ENCODE measurements at regions not wholly inside any gene's neighbourhood (a gene's known extent, or its start where the extent isn't known, plus 50 kb on each side); places are given as distances from the start of the nearest gene placed in this dataset.
A peak's percentile ranks its signal among the peaks of the same experiment; 100 is the strongest.
"Not testable (repeated sequence)": the region's sequence is repeated elsewhere in the genome, so short reads cannot be mapped to it uniquely, and the experiment has no call there.

GRCh38 chr6:25192590-25193459 lies 86.3 kb upstream of the CARMIL1 start:
- no peak for DNase-seq

- DNase-seq, result no peak
Observed at GRCh38 chr6:25193460-25194171, 85.6 kb upstream of the CARMIL1 start.

DNA sequence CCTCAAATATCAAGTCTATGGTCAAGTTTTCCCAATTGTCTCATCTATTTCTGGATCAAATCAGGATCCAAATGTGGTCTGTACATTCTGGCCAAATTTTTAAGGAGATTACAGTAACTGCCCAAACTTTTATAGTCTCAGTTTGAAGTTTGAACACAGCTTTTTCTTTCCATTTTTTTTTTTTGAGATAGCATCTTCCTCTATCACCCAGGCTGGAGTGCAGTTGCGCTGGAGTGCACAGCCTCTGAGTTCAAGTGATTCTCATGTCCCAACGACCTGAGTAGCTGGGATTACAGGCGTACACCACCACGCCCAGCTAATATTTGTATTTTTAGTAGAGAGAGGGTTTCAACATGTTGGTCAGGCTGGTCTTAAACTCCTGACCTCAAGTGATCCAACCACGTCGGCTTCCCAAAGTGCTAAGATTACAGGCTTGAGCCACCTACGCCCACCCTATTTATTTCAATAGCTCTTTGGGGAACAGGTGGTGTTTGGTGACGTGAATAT lies 84.9 kb upstream of the CARMIL1 start:
- no peak for DNase-seq

DNA sequence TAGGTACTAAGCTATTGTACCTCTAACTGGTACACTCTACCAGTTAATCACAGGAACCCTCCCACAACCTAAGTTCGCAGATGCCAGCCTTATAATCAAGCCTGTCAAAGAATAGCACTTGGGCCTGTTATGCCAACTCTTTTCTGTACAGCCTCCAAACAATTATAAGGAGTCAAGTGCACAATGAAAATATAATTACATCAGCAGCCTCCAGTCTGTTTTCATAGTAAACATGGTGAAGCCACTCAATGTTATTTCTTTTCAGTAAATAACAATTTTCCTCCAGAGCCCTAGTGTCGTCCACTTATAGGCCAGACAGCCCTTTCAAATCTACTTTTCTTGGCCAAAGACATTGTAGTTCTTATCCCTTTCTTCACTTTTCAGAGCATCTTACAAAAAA lies 82.7 kb upstream of the CARMIL1 start:
- no peak for DNase-seq

- DNase-seq, result no peak
Observed at GRCh38 chr6:25197111-25197510, 82.1 kb upstream of the CARMIL1 start.

GRCh38 chr6:25199544-25199943 lies 79.6 kb upstream of the CARMIL1 start:
- DNase-seq, result no peak

- no peak for DNase-seq
Observed at GRCh38 chr6:25202504-25202903, 76.7 kb upstream of the CARMIL1 start.

DNA sequence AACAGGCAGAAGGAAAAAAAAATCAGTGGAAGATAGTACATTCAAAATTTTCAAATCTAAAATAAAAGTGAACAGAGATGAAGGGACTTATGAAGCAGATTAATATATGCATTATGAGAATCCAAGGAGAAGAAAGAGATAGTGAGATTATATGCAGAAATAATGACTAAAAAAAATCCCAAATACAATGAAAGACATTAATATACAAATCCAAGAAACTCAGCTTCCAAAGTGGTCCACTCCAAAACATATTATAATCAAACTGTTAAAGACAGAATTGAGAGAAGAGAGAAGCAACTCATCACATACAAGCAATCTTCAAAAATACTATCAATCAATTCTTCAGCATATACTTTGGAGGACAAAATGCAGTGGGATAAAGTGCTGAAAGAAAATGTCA lies 73.5 kb upstream of the CARMIL1 start:
- no peak for DNase-seq

DNA sequence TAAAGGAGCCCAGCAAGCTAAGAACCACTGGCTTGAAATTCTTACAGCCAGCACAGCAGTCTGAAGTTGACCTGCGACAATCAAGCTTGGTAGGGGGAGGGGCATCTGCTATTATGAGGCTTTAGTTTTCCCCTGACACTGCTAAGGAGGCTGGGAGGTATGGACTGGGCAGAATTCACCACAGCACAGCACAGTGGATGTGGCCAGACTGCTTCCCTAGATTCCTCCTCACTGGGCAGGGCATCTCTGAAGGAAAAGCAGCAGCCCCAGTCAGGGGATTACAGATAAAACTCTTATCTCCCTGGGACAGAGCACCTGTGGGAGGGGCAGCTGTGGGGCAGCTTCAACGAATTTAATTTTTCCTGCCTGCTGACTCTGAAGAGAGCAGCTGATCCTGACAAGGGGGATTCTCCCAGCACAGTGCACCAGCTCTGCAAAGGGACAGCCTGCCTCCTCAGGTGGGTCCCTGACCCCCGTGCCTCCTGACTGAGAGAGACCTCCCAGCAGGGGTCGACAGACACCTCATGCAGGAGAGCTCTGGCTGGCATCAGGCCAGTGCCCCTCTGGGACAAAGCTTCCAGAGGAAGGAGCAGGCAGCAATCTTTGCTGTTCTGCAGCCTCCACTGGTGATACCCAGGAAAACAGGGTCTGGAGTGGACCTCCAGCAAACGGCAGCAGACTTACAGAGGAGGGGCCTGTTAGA lies 71.6 kb upstream of the CARMIL1 start:
- DNase-seq, result not testable (repeated sequence)

DNA sequence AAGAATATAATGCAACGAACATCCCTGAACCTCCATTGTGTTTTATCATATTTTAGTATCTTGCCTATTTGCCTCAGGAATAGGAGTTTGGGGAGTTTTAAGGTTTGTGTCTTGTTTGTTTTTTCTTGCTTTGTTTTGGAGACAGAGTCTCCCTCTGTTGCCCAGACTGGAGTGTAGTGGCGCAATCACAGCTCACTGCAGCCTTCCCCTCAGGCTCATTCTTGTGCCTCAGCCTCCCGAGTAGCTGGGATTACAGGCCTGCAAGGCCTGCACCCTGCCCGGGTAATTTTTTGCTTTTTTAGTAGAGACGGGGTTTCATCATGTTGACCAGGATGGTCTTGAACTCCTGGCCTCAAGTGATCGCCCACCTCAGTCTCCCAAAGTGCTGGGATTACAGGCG lies 63.3 kb upstream of the CARMIL1 start:
- no peak for DNase-seq

DNA sequence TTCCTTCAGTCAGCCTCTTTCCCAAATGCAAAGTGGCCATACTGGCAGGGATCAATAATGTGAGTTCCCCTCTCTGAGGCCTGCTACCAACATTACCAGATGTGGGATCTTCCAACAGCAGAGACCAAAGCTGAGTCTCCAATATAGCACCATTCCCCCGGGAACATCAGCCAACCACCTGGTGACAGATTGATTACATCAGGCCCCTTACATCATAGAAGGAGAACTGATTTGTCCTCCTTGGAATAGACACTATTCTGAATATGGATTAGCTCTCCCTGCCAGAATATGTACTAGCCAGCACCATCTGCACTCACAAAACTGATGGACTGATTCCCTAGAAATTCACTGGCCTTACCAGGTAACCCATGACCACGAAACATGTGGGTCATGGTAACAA lies 61.9 kb upstream of the CARMIL1 start:
- DNase-seq, result no peak

- no peak for DNase-seq
Observed at GRCh38 chr6:25217829-25218228, 61.3 kb upstream of the CARMIL1 start.

- DNase-seq, result no peak
Observed at GRCh38 chr6:25218346-25218745, 60.8 kb upstream of the CARMIL1 start.

DNA sequence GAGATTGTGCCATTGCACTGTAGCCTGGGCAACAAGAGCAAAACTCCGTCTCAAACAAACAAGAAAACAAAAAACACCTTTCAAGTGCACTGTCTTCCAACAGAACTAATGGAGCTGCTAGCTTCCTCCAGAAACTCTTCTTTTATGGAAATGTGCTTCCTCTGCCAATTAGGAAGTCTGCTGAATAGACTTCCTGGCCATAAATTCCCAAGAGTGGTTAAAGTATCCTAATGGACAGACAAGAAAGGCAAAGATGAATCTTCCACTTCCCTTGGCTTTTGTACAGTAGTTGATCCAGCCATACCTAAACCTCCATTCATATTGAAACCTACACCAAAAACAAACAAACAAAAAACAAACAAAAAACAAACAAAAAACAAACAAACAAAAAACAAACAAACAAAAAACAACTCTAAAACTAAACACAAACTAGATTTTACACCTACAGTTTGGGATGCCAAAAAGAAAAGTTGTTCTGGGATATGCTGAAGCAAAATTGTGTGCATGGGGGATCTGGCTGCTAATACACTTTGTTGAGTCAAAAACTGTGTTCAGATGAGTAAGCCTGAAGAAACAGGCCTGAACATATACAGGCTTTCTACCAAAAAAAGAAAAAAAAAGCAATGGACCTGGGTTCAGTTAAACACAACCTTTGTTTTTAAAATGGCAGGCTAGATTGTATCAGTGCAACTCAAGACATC lies 59.8 kb upstream of the CARMIL1 start:
- no peak for DNase-seq

DNA sequence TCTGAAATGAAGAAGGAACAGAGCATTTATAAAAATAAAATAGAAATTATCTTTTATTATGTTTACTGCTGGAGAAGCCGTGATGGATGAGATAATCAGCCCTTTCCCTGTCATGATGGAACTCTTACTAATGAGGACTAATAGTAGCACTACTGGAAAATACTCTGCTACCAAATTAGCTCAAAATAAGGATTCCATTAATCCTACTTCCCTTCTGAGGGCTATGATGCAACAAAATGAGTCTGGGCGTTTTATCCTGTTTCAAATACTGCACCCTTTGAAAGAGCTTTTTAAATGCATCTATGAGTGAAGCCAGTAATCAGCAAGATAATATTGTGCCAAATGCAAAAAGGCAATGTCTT lies 59.3 kb upstream of the CARMIL1 start:
- no peak for DNase-seq

- no peak for DNase-seq
Observed at GRCh38 chr6:25220857-25221256, 58.3 kb upstream of the CARMIL1 start.

- no peak for DNase-seq
Observed at GRCh38 chr6:25222006-25222678, 57.0 kb upstream of the CARMIL1 start.

DNA sequence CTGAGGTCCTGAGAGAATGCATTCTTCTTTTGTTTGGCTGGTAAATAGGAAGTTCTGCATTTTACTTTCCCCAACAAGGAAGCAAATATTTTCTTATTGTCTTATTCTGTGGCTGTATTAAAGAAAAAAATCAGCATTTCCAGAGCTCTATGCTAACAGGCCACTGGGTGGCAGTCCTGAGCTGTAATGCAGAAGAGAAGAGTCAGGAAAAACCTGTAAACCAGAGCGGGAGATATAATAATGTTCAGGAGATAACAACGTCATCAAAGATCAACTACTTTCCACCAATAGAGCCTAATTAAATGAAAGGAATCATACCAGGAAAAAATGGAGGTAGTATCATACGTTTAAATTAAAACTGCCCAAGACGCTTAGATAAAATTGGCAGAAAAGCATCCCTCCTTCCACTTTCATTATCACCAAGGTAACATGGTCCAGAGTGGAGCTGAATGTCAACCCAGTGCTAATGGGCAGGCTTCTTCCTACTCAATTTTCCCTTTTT lies 55.6 kb upstream of the CARMIL1 start:
- peak; percentile 32 for DNase-seq

- DNase-seq, result no peak
Observed at GRCh38 chr6:25224242-25224641, 54.9 kb upstream of the CARMIL1 start.

DNA sequence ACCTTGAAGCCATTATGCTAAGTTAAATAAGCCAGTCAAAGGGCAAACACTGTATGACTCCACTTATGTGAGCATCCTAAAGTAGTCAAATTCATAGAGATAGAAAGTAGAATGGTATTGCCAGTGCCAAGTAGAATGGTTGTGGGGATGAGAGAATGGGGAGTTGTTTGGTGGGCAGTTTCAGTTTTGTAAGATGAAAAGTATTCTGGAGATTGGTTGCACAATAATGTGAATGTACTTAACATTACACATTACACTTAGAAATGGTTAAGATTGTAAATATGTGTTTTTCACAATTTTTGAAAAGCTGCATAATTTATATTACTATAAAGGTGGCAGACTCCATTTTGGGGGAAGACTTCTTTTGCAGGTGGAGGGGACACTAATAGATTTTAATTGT lies 51.3 kb upstream of the CARMIL1 start:
- no peak for DNase-seq

All from stimulated activated naive CD4-positive, alpha-beta T cell treated with Interleukin-2 at 50 U/mL for 16 hours (primary cell).